Panc1 (cell line): ENCODE measurements at regions not wholly inside any gene's neighbourhood (a gene's known extent, or its start where the extent isn't known, plus 50 kb on each side); places are given as distances from the start of the nearest gene placed in this dataset.

Source experiments
- ATAC-seq: fragments of 200-7000 bp; cut with Tn5 transposase; 2 replicates; pipeline ENCODE4 v1.9.1; 2020; ENCODE audit warnings: mild to moderate bottlenecking, moderate library complexity
- BruUV-seq: library from RNA; stranded (reverse); fragments of 400-500 nt; replicated peaks from 2 replicates; lab custom pipeline; 2021; lab: Mats Ljungman, UMichigan
- CTCF ChIA-PET: fragments of 300-600 bp; sonication (Branson Sonifier 250); formaldehyde crosslinking; loops from one replicate; lab custom pipeline; 2022; ENCODE audit warnings: antibody characterized with exemption; lab: Charles Lee
- POLR2A ChIA-PET: fragments of 300-600 bp; sonication (Branson Sonifier 250); formaldehyde crosslinking; loops from one replicate; lab custom pipeline; 2022; ENCODE audit warnings: antibody characterized with exemption; lab: Charles Lee
- DNase-seq: peaks from one replicate; pipeline ENCODE4 v3.0.0-alpha.2; 2010; ENCODE audit warnings: low read depth, low spot score
- H3K27ac ChIP-seq: 2 replicates; pipeline ENCODE4 v1.5.1; 2011; ENCODE audit warnings: mild to moderate bottlenecking, low read length, inconsistent platforms
- H3K27me3 ChIP-seq: fragments of 200-500 bp; sonication (Bioruptor generic); 2 replicates; pipeline ENCODE4 v1.6.0; 2014; ENCODE audit warnings: low read length, inconsistent platforms; ENCODE audit not compliant: control insufficient read depth, insufficient read depth
- H3K36me3 ChIP-seq: fragments of 200-500 bp; sonication (Bioruptor generic); 2 replicates; pipeline ENCODE4 v1.5.1; 2014; ENCODE audit warnings: inconsistent platforms, mild to moderate bottlenecking, low read length, moderate library complexity; ENCODE audit not compliant: control insufficient read depth, insufficient read depth
- H3K4me1 ChIP-seq: 2 replicates; pipeline ENCODE4 v1.5.1; 2011; ENCODE audit warnings: inconsistent platforms, mild to moderate bottlenecking, low read length, moderate library complexity; ENCODE audit not compliant: control insufficient read depth, insufficient read depth
- H3K4me3 ChIP-seq, 2 experiments: 2 replicates each; pipeline ENCODE4 v1.5.1; 2011 to 2012; ENCODE audit warnings: low read depth in 2 of 2, low read length in 2 of 2, mild to moderate bottlenecking in 2 of 2, inconsistent platforms in 1 of 2, moderate library complexity in 1 of 2
- H3K9me3 ChIP-seq: fragments of 200-500 bp; sonication (Bioruptor generic); 2 replicates; pipeline ENCODE4 v1.5.1; 2014; ENCODE audit warnings: low read depth, mild to moderate bottlenecking, inconsistent platforms, low read length, moderate library complexity; ENCODE audit not compliant: control insufficient read depth, insufficient read depth
- CTCF ChIP-seq: fragments of 450-650 bp; IDR thresholded peaks from 2 replicates; pipeline ENCODE4 v1.5.1; 2017; ENCODE audit warnings: mild to moderate bottlenecking
- POLR2AphosphoS5 ChIP-seq: IDR thresholded peaks from 2 replicates; pipeline ENCODE4 v1.6.1; 2012; ENCODE audit warnings: mild to moderate bottlenecking, low read depth, low read length, moderate library complexity
- REST ChIP-seq, 2 experiments: IDR thresholded peaks; 2 replicates each; pipeline ENCODE4 v1.6.1; 2011 to 2012; ENCODE audit warnings: low read depth in 2 of 2, control low read depth in 1 of 2, low read length in 1 of 2, mild to moderate bottlenecking in 1 of 2, moderate library complexity in 1 of 2; ENCODE audit not compliant: insufficient read depth in 1 of 2
- SIN3A ChIP-seq: IDR thresholded peaks from 2 replicates; pipeline ENCODE4 v1.6.1; 2012; ENCODE audit warnings: low read depth, mild to moderate bottlenecking, low read length, moderate library complexity, borderline replicate concordance; ENCODE audit not compliant: insufficient read depth
- TCF7L2 ChIP-seq: IDR thresholded peaks from 2 replicates; pipeline ENCODE4 v1.6.1; 2011; ENCODE audit warnings: mild to moderate bottlenecking, low read depth, low read length, inconsistent platforms
- in situ Hi-C: cut with HindIII; loops from 2 replicates; pipeline ENCODE4 v1.10.0; 2016; ENCODE audit warnings: low sequenced_read_pairs, low pct_unique_long_range_greater_than_20kb
- intact Hi-C: fragments of 100-400 bp; cut with micrococcal nuclease; formaldehyde crosslinking; loops from one replicate; pipeline ENCODE4 v1.10.0; 2022; ENCODE audit not compliant: unreplicated experiment

DNA sequence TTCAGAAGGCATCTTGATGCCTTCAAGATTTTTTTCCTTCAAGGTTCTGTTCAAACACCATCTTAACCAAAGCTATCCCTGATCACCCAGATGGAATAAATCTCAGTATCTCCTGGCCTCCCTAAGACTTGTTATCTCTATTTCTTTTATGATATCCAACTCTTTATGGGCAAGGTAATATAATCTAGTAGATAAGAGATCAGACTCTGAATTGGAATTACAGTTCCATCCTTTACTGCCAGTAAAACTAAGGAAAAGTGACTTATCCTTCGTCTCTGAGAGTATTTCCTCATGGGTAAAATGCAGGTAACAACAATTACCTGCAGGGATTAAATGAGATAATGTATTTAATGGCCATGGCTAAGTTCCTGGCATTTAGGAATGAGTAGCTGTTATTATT lies 445.0 kb upstream of the DAB1 start:
- H3K36me3 ChIP-seq, result no peaks in the 10 kb centered on the region
- no peaks in the 10 kb centered on the region for H3K4me1 ChIP-seq
- in situ Hi-C loops, result no loop called here
- H3K27ac ChIP-seq, result no peak overlapping the region
- H3K4me3 ChIP-seq, result no peak overlapping the region
- H3K9me3 ChIP-seq, result no peaks in the 10 kb centered on the region
- POLR2A ChIA-PET, result no interaction called here
- TF ChIP-seq CTCF, result no peak
- no peak for TF ChIP-seq TCF7L2
- no peak for TF ChIP-seq REST (IDR thresholded peaks at IDR 0.05; ENCODE audit: insufficient read depth in 1 of 2, low read depth in 2 of 2, low read length in 1 of 2)
- TF ChIP-seq POLR2AphosphoS5, result no peak
- no peak for TF ChIP-seq SIN3A
- BruUV-seq, result no TSS peak
- ATAC-seq, result no peak
- CTCF ChIA-PET, result no interaction called here
- no peak for DNase-seq
- intact Hi-C loops, result no loop called here
- no peaks in the 10 kb centered on the region for H3K27me3 ChIP-seq

GRCh38 chr1:57868239-57868638 lies 444.4 kb upstream of the DAB1 start:
- ChIA-PET POLR2A (no interaction called here), CTCF (no interaction called here)
- in situ Hi-C loops (no loop called here), intact Hi-C loops (no loop called here)
- no peak for TF ChIP-seq POLR2AphosphoS5
- no peak for TF ChIP-seq SIN3A
- no peak for TF ChIP-seq TCF7L2
- no peak for TF ChIP-seq CTCF
- no peak for TF ChIP-seq REST (IDR thresholded peaks at IDR 0.05; ENCODE audit: insufficient read depth in 1 of 2, low read depth in 2 of 2, low read length in 1 of 2)
- Histone ChIP-seq H3K27me3 (no peaks in the 10 kb centered on the region), H3K4me3 (no peak overlapping the region), H3K4me1 (no peaks in the 10 kb centered on the region), H3K9me3 (no peaks in the 10 kb centered on the region), H3K36me3 (no peaks in the 10 kb centered on the region), H3K27ac (no peak overlapping the region)
- no TSS peak for BruUV-seq
- DNase-seq, result no peak
- ATAC-seq, result no peak
